NCI-H226 (cell line): ENCODE measurements at regions not wholly inside any gene's neighbourhood (a gene's known extent, or its start where the extent isn't known, plus 50 kb on each side); places are given as distances from the start of the nearest gene placed in this dataset.
"Not testable (repeated sequence)": the region's sequence is repeated elsewhere in the genome, so short reads cannot be mapped to it uniquely, and the experiment has no call there.

Experiments
- DNase-seq: peaks from one replicate; pipeline ENCODE4 v3.0.0-alpha.2; 2015

DNA sequence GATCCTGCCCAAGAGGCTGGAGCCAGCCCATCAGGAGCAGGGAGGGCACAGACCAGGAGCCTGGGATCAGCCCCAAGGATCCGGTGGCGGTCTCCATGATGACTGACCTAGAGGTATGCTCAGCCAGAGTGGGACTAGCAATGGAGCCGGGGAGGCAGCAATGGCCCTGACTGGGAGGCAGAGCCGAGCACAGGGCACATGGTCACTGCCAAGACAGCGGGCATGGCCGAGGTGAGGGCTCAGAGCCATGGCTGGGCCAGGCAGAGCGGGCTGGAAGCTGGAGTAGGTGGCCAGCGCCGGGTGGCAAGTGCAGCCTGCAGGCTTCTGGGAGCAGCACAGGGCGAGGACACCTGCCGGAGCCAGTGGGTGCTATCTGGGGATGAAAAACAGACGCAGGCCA lies 259.3 kb downstream of the BCL11B start:
- DNase-seq = no peak

DNA sequence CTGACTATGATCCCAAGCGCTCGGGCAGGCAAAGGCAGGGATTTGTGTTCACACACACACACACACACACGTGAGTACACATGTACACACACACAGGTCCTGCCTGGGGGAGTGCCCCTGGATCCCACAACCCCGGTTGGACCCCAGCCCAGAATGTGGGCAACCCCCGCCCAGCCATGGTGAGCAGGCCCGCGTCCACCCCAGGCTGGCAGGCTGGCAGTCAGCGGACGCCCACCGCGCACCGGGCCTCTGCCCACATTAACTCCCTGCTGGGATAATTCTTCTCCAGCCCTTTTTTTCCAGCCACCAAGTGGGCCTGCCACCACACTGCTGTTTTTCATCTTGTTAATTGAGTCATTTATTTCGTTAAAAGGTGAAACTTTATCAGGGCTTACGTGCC lies 256.2 kb downstream of the BCL11B start:
- DNase-seq = no peak

DNA sequence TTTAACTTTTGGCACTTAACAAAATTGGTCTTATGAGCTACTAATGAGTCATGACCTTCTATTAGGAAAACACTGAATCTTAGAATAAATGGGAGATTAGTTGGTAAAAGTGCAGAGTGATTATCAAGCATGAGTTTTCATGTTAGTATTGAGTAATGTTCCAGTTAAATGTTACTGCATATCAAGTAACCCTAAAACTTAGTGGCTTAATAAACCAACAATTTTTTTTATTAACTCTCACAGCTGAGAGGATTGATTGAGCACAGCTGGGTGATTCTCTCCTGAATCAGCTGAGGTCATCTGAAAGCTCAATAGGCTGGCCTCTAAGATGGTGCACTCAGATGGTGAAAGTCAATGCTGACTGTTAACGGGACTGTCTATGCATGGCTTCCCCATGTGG lies 248.6 kb downstream of the BCL11B start:
- no peak for DNase-seq

DNA sequence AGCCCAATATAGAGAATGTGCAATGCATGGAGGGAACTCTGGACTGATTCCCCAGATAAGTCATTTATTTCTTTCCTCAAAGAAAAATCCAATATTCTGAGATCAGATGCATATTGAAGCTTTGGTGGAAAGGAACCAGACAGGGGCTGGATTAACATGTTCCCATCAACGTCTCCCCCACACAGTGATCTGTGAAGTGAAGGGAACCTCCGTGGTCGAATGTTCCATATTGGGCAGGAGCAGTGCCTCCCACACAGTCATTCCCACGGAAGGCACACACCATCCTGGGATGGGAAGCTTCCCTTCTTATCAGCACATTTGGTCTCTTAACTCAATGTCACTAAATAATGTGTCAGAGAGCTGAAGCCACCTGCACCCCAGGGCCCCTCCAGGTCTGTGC lies 247.1 kb downstream of the BCL11B start:
- no peak for DNase-seq

DNA sequence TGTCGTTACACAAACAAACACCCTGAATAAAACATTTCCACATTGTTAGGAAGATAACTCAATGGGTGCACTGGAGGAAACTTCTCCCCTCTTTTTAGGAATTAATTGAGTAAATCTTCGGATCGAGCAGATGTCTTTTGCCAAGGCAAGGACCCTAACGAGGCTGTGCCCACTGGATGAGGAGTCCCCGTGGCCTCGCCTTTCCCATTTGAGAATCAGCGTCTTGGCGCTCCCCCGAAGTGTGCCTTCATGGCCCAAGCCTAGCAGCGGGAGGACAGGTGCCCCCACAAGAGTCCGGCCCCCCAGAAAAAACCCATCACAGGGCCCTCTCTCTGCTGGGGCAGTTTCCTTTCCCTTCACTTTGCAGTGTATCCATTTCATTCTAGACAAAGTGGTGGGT lies 246.6 kb downstream of the BCL11B start:
- no peak for DNase-seq

DNA sequence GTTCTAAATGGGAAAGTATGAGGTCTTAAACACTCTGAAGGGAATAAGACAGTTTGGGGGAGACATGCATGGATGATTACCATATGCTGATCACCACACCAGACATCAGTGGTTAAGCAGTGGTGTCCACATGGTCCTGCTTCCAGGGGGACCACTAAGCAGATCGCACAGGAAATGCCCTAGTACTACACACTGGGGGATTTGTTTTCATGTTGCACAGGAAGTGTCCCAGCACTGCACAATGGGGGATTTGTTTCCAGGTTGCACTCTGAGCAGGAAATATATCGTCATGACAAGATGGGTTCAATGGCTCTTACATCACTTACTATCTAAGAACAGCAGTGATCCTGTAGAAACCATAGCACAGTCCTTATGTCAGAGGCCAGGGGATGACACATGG lies 245.5 kb downstream of the BCL11B start:
- DNase-seq = no peak

DNA sequence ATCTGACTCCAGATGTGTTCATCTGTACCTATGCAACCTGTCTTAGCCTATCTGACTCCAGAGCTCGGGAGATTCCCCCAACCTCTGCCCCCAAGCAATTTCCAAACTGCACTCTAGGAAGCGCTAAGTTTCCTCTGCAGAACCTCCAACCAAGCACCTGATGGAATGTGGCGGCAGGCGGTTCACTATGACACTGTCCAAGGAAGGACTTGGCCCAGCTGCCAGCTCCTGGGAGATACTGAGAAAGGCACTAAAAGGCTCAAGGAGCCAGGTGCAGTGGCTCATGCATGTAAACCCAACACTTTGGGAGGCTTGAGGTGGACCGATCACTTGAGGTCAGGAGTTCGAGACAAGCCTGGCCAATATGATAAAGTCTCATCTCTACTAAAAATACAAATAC lies 244.0 kb downstream of the BCL11B start:
- no peak for DNase-seq

DNA sequence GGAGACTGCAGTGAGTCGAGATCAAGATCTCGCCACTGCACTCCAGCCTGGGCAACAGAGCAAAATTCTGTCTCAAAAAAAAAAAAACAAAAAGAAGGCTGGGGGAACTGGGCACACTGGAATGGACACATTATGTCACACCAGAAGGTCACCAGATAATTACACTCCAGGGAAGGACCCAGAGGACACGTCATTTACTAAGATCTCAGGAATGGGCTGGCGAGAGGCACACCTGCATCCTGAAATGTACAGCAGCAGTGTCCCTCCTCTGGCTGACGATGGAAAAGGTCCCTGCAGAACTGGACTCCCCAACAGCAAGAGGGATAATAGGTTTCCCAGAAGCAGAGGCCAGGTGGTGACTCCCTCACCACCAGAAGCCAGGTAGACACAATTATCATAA lies 243.5 kb downstream of the BCL11B start:
- DNase-seq = no peak

DNA sequence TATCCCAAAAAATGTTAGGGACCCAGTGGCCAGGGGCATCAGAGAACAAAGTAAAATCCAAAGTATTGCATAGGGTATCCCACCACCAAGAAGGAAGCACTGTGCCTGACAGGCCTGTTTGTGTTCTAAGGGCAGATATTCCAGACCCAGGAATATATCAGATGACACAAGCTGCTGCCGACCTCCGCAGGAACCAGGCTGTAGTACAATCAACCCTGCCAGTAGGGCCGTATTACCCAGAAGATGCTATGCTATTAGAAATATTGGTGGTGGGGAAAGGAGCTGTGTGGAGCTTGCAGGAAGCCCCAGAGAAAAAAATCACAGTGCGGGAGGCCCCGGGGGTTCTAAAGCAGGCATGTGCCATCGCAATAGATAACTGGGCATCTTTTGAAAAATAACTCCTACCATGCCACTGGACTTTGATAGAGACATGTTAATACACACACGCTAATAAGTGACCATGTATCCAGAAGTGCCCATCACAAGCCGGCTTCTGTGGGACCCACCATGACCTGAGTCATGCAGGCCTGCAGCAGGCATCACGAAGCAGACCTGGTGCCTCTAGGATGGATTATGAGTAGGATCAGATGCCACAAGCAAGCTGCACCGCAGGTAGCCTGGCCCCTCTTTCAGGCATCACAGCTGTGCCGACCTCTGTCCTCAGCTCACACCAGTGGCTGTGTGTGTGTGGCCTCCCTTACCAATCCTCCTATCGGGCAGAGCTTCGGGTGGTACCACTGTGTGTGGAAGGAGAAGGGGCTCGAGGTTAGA lies 242.7 kb downstream of the BCL11B start:
- no peak for DNase-seq

DNA sequence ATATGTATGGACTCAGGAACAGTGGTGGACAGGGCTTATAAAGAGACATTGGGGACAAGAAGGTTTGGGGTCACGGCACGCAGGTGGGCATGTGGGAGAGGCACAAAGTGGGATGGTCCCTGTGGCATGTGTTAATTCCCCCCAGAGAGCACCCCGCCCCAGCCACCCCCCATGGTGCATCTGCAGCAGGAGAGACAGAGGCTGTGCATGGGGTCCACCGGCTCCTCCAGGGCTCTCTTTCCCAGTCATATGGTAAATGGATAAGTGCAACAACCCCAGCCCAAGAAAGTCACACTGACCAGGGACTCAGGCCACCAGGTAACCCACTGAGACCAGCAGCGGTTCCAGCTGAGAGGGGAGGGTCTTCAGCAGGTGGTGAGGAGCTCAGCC lies 242.1 kb downstream of the BCL11B start:
- no peak for DNase-seq

DNA sequence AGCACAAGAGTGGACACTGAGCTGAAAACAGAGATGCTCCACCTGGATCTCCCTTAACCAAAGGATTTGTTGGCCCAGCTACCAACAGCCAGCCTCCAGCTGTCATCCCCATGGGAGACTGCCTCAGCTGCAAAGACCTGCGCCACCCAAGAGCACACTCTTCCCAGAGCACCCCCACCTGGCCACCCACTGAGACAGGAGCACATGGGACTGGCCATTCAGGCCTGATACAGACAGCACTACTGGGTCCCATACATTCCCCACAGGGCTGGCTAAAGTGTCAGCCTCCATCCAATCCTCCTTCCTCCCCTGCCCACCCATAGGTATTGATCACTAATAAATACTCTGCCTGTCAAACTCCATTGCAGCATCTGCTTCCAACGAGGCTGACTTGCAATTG lies 241.5 kb downstream of the BCL11B start:
- DNase-seq = no peak

DNA sequence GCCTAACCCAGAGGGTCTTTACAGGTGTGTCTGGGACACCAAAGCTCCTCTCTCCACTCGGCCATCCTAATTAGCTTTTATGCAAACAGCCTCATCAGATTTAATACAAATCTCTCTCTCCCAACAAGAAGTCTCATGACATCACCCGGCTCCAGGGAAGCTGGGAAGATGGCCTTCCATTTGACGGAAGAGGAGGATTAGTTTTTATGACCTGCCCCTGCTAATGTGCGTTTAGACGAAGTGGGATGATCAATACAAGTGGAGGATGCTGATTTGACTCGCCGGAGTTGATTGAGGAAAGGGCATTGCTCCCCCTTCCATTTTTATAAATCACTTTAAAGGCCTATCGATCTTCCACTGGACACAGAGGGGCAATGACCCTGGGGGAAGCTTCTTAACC lies 239.2 kb downstream of the BCL11B start:
- DNase-seq = no peak

DNA sequence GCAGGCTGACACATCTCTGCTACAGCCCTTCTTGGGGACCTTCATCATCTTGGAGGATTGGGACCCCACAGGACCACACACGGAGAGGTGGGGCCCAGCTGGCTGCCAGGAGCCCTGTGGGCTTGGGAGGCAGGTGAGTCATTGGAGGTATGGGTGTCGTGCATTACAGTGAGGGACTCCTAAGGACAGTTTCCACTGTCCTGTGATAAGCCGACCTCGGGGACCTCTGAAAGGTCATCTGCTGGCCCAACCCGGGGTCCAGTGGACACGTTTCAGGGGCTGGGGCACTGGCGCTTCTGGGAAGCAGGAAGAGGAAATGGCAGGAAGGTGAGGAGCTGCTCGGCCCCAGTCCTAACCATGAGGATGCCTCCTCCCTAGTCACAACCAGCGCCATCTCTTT lies 238.0 kb downstream of the BCL11B start:
- no peak for DNase-seq

DNA sequence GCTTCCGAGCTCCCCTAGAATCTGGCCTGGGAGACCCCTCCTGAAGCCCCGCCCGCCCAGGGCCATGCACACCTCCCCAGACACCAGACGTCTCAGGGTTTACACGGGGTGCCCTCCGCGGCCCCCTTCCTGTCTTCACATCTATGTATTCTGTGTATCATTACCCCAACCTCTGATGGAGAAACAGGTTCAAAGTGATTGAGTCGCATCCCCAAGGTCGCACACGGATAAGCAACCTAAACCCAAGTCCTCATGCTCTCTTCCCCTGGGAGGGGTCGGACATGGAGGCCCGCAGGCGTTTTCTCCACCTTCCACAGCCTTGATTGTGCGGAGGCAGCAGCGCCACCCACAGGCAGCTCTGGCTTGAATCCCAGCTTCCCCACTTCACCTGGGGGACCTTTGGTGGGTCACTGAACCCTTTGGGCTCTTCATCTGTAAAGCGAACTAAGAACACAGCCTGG lies 237.3 kb downstream of the BCL11B start:
- DNase-seq = no peak

DNA sequence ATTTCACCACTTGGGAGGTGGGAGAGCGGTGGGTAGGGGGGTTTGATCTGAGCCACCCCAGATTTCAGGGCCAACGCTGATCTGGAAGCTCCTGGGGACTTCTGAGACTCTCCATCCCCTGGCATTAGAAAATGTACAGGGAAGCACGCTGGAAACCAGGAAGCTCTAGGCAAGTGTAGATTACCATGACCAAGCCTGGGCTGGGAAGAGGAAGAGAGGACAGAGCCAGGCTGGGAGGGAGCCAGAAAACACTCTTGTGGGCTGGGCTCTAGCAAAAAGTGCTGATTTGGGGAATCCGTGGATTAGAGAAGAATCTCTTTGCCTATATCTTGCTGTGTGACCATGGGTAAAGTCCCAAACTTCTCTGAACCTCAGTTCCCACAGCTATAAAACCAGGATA lies 236.7 kb downstream of the BCL11B start:
- DNase-seq = no peak

DNA sequence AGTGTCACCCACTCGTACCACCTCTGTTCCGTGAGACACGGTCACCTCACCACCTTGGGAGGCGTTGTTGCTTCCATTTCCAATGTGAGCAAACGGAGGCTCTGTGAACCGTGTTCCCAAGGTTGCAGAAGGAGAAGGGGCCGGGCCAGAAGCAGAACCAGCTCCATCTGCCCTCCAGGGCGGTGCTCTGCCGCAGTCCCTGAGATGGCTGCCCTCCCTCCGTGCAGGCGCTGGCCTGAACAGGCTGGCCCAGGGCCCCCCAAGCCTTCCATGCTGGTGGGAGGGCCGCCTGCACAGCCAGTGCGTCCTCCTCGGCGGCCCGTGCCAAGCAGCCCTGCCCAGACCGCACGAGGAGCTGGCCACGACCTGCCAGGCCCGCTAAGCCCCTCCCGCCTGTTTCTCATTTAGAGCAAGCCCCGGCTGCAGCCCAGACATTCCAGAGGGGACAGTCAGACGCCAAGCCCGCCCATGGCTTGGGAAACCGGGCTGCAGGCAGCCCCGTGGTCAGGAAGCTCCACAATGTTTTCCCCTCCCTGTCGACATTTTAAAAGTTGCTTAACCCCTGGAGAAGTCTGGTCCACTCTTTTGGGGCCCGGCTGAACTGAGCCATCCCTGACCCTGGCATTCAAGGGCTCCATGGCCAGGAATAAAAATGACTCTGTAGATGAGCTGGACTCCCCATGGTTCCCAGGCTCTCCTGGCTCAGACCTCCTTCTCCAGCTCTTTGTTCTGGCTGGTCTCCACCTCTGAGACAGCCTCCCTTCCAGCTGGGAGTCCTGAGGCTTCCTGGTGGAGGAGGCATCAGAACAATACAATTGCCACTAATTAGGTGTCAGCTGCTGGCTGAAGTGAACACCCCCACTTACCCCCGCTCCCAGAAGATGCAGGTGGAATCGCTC lies 236.0 kb downstream of the BCL11B start:
- no peak for DNase-seq

DNA sequence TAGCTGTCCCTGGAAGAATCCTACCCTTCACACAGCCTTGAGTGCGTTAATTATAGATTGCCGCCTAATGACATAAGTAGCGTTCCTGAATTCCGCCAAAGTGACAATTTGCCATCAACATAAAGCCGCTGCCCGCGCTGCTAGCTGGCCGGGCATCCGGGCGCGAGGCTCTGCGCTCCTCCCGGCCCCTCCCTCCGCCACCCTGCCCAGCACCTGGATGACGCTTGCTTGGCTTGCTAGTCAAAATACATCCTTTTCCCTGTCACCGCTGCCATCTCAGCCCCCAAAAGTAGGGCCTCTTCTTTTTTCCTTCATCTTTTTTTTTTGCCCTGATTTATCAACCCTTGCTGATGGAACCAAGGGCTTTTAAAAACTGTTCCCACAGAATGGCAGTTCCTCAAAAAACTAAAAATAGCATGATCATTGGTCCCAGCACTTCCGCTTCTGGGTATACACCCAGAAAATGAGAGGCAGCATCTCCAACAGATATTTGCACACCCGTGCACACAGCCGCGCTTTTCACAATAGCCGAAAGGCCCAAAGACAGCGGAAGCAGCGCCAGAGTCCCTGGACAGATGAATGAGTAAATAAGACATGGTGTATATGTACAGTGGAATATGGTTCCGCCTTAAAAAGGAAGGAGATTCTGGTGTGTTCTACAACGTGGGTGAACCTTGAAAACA lies 235.2 kb downstream of the BCL11B start:
- no peak for DNase-seq

DNA sequence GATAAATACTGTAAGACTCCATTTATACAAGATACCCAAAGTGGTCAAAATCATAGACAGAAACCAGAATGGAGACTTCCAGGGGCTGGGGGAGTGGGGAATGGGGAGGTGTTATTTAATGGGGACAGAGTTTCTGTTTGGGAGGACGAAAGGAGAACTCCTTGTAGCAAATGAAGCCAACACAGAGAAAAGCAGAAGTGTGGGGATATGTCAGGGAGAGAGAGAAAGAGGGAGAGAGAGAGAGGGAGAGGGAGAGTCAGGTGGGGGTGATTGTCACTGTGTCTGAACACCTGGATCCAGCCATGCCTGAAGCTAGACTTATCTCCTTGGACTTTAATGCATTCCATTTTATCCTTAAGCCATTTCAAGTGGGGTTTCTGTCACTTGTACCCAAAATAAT lies 234.7 kb downstream of the BCL11B start:
- DNase-seq = not testable (repeated sequence)

DNA sequence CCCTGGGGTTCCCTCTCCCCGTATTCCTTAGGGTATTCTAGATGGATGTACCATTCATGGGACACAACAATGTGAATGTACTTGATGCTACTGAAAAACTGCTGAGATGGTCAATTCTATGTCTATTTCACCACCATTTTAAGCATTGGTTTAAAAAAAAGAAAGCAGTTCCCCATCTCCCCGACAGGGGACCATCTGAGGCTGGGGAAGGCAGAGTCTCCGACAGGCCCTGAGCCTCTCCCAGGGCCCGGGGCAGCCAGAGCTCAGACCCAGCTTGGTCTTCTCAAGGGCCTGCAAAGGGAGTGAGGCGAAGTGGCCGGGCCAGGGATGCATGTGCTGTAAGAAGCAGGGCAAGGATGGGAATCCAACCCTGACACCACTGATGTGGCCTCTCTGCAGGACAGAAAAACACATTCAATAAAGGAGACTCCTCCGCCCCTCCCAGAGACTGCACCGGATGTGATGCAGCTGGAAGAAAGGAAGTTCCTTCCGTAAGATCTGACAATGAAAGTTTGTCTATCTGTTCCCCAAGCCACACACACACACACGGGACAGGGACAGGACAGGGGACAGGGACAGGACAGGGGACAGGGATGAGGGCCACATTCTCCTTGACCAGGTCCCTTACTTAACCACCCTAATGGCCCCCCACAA lies 234.1 kb downstream of the BCL11B start:
- no peak for DNase-seq

DNA sequence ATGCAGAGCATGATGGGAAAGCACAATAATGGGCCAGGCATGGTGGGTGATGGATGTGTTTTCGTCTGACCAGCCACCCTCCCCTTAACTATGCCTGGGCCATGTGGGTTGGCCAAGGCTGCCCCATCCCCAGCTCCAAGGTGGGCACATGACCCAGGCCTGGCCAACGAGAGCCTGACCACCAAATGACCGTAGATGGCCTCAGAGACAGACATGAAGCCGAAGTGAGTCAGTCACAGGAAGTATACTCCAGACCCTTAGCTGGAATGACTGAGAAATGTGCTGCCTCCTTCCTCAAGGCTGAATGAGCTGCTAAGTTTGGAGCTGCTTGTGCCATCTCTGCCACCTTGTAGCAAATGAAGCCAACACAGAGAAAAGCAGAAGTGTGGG lies 233.6 kb downstream of the BCL11B start:
- no peak for DNase-seq

DNA sequence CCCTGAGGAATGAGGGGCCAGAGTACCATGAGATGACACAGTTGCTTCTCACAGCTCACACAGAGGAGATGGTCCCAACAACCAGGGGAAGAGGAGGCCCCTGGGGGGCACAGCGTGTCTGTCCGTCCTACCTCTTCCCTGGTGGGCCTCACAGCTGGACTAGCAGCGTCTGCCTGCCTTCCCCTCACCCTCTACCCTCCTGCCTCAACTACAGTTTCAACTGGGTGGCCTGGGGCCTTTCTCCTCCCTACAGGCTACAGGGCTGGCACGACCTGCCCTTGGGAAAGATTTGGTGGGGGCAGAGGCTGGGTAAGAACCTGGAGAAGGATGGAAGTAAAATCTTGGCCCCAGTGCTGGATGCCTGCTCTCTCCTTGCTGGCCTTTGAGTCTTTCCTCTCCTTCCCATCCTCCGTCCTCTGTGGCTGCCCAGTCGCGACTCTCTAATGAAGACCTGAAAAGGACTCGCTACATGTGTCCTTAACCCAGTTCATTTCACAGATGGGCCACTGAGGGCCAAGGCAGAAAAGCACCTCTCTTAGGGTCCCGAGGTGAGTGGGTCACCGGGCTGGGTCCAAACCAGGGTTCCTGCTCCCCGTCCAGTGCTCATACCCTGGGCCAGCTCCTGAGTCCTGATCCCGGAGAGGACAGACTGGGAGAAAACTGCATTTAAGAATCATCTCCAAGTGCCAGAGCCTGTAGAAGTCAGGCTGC lies 232.5 kb downstream of the BCL11B start:
- no peak for DNase-seq

DNA sequence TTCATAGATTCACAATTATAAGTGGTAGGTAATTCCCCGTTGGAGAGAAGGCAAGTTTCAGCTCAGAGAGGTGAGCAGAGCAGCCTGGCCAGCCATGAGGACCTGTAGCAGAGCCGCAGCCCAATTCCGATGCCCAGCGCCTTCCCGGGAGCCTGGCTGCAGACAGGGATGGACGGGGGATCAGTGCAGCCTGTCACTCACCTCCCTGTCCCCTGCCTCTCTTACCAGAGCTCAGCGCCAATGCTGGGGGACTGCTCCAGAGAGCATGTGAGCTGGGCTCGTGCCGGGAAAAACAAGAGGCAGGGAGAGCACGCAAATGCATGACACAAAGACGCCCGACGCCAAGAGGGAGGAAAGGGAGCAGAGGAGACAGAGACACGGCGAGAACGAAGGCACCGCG lies 231.9 kb downstream of the BCL11B start:
- no peak for DNase-seq

DNA sequence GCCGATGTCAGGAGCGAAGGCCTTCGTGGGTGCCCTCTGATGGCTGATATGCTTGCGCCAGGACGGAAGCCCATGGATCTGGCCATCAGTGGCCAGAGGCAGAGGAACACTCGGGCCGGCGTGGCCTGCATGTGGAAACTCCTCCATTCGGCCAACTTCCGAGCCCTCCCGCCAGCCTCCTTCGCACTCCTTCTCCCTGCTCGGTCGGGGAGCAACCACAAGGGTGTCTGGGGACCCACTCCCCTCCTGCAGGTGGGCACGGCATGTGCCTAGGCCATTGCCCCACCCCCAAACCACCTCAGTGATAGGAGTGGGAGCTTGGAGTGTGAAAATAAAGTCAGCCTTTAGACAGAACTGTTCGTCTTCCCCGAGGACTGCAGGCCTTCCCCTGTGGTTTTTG lies 231.3 kb downstream of the BCL11B start:
- no peak for DNase-seq
